Dermis microvascular lymphatic vessel endothelial cell (primary cell): ENCODE measurements at regions not wholly inside any gene's neighbourhood (a gene's known extent, or its start where the extent isn't known, plus 50 kb on each side); places are given as distances from the start of the nearest gene placed in this dataset.
"Not testable (repeated sequence)": the region's sequence is repeated elsewhere in the genome, so short reads cannot be mapped to it uniquely, and the experiment has no call there.

Experiments
- DNase-seq, 2 donors: peaks; one replicate each; pipeline versions ENCODE4 v3.0.0 to v3.0.0-alpha.2; 2010; ENCODE audit warnings: low read depth in 2 of 2

- DNase-seq, result peak; percentile 52 to 87
These were observed 140.1 kb upstream of the JCAD start for GRCh38 chr10:30199376-30200016.

GRCh38 chr10:30197186-30197585 is 137.8 kb upstream of the JCAD start:
- DNase-seq, result no peak

GRCh38 chr10:30196559-30196958 is 137.2 kb upstream of the JCAD start:
- not testable (repeated sequence) for DNase-seq

GRCh38 chr10:30192846-30193608 is 133.6 kb upstream of the JCAD start:
- DNase-seq, result no peak

GRCh38 chr10:30190577-30191552 is 131.5 kb upstream of the JCAD start:
- peak in 1 of 2 donors; percentile 42 for DNase-seq

GRCh38 chr10:30189238-30189580 is 129.8 kb upstream of the JCAD start:
- DNase-seq, result no peak

- DNase-seq, result peak in 1 of 2 donors; percentile 48
These were observed 129.3 kb upstream of the JCAD start for GRCh38 chr10:30188556-30189237.

GRCh38 chr10:30188101-30188500 is 128.7 kb upstream of the JCAD start:
- DNase-seq, result peak; percentile 10 to 93

- DNase-seq, result no peak
These were observed 127.6 kb upstream of the JCAD start for GRCh38 chr10:30187010-30187409.

GRCh38 chr10:30186371-30186875 is 127.0 kb upstream of the JCAD start:
- peak; percentile 70 to 74 for DNase-seq

- DNase-seq, result peak; percentile 66 to 88
These were observed 126.5 kb upstream of the JCAD start for GRCh38 chr10:30185916-30186315.

- no peak for DNase-seq
These were observed 126.0 kb upstream of the JCAD start for GRCh38 chr10:30185341-30185740.

- no peak for DNase-seq
These were observed 125.1 kb upstream of the JCAD start for GRCh38 chr10:30184397-30185033.

- no peak for DNase-seq
These were observed 123.6 kb upstream of the JCAD start for GRCh38 chr10:30183055-30183402.

GRCh38 chr10:30182191-30183054 is 123.0 kb upstream of the JCAD start:
- DNase-seq, result peak; percentile 70 to 90

- DNase-seq, result no peak
These were observed 119.1 kb upstream of the JCAD start for GRCh38 chr10:30178356-30178964.

- DNase-seq, result no peak
These were observed 117.6 kb upstream of the JCAD start for GRCh38 chr10:30176776-30177533.

- no peak for DNase-seq
These were observed 116.8 kb upstream of the JCAD start for GRCh38 chr10:30176182-30176581.

GRCh38 chr10:30172673-30173072 is 113.3 kb upstream of the JCAD start:
- DNase-seq, result no peak
